Stimulated activated CD8-positive, alpha-beta memory T cell treated with anti-CD3 and anti-CD28 coated beads, Interleukin-7, amount 100 ng/mL, for 4 hours (primary cell): ENCODE measurements at regions not wholly inside any gene's neighbourhood (a gene's known extent, or its start where the extent isn't known, plus 50 kb on each side); places are given as distances from the start of the nearest gene placed in this dataset.
"Not testable (repeated sequence)": the region's sequence is repeated elsewhere in the genome, so short reads cannot be mapped to it uniquely, and the experiment has no call there.

Source experiments
- DNase-seq, 2 donors: peaks; one replicate each; pipeline ENCODE4 v3.0.0-alpha.2; 2020; ENCODE audit warnings: low read depth in 2 of 2

- no peak for DNase-seq
Observed at GRCh38 chr4:19054916-19055315, 1033.4 kb upstream of the LCORL start.

GRCh38 chr4:19051831-19052230, 1030.3 kb upstream of the LCORL start:
- no peak for DNase-seq

- DNase-seq, result no peak
Observed at GRCh38 chr4:19047279-19047880, 1025.8 kb upstream of the LCORL start.

- DNase-seq, result no peak
Observed at GRCh38 chr4:19039816-19040215, 1018.3 kb upstream of the LCORL start.

GRCh38 chr4:19038231-19038630, 1016.7 kb upstream of the LCORL start:
- no peak for DNase-seq

- DNase-seq, result no peak
Observed at GRCh38 chr4:19033816-19034733, 1012.5 kb upstream of the LCORL start.

GRCh38 chr4:19030536-19030935, 1009.0 kb upstream of the LCORL start:
- no peak for DNase-seq

- DNase-seq, result no peak
Observed at GRCh38 chr4:19030048-19030447, 1008.5 kb upstream of the LCORL start.

GRCh38 chr4:19026281-19026680, 1004.7 kb upstream of the LCORL start:
- no peak for DNase-seq

- DNase-seq, result no peak
Observed at GRCh38 chr4:19025031-19025430, 1003.5 kb upstream of the LCORL start.

- DNase-seq, result no peak
Observed at GRCh38 chr4:19024047-19024446, 1002.5 kb upstream of the LCORL start.

GRCh38 chr4:19021617-19022016, 1000.1 kb upstream of the LCORL start:
- DNase-seq, result no peak

- not testable (repeated sequence) for DNase-seq
Observed at GRCh38 chr4:19016550-19016949, 995.0 kb upstream of the LCORL start.

GRCh38 chr4:19014594-19014993, 993.0 kb upstream of the LCORL start:
- no peak for DNase-seq

- DNase-seq, result no peak
Observed at GRCh38 chr4:19010761-19011160, 989.2 kb upstream of the LCORL start.

- no peak for DNase-seq
Observed at GRCh38 chr4:19009881-19010280, 988.3 kb upstream of the LCORL start.

GRCh38 chr4:19005211-19005610, 983.7 kb upstream of the LCORL start:
- DNase-seq, result no peak

- DNase-seq, result no peak
Observed at GRCh38 chr4:19002170-19002569, 980.6 kb upstream of the LCORL start.

- no peak for DNase-seq
Observed at GRCh38 chr4:18999595-18999994, 978.0 kb upstream of the LCORL start.

GRCh38 chr4:18981234-18981615, 959.7 kb upstream of the LCORL start:
- no peak for DNase-seq

- no peak for DNase-seq
Observed at GRCh38 chr4:18980516-18981233, 959.1 kb upstream of the LCORL start.

- no peak for DNase-seq
Observed at GRCh38 chr4:18976884-18977283, 955.3 kb upstream of the LCORL start.
